K562 (cell line): ENCODE measurements at regions not wholly inside any gene's neighbourhood (a gene's known extent, or its start where the extent isn't known, plus 50 kb on each side); places are given as distances from the start of the nearest gene placed in this dataset.

Experiments
- ATAC-seq: fragments of 200-7000 bp; cut with Tn5 transposase; 3 replicates; pipeline ENCODE4 v1.9.1; 2020; ENCODE audit warnings: moderate library complexity
- BruUV-seq: library from RNA; stranded (reverse); fragments of 400-500 nt; replicated peaks from 2 replicates; lab custom pipeline; 2021; lab: Mats Ljungman, UMichigan
- CTCF ChIA-PET: fragments of 300-600 bp; formaldehyde crosslinking; extraction: SDS; loops from one replicate; lab custom pipeline; 2021; ENCODE audit warnings: low intra/inter-chr PET ratio; lab: Yijun Ruan, JAX
- POLR2A ChIA-PET: fragments of 300-600, 350-650 bp; sonication (Branson Sonifier 250); formaldehyde crosslinking; extraction: SDS; loops from one replicate; lab custom pipeline; 2021; ENCODE audit warnings: antibody characterized with exemption, inconsistent platforms; lab: Yijun Ruan, JAX
- DNase-seq, 4 experiments: peaks; one replicate each; pipeline versions ENCODE4 v3.0.0 to v3.0.0-alpha.2; 2011 to 2018; ENCODE audit warnings: low spot score in 3 of 4, mixed read lengths in 3 of 4; ENCODE audit errors: extremely low read depth in 1 of 4
- FAIRE-seq: peaks from 2 replicates; lab custom pipeline; 2011; peaks lifted over from hg19 to GRCh38; lab: Jason Lieb, UNC
- H2AFZ ChIP-seq: 2 replicates; pipeline ENCODE4 v1.6.0; 2011; ENCODE audit warnings: low read depth, low read length, control low read depth, inconsistent platforms
- H3K27ac ChIP-seq: fragments of 200-600 bp; 3 replicates; pipeline ENCODE4 v1.8.0; 2011; ENCODE audit warnings: low read depth, mild to moderate bottlenecking, control low read depth, inconsistent platforms, low read length, moderate library complexity, mixed read lengths; ENCODE audit errors: extremely low read depth
- H3K27me3 ChIP-seq, 2 experiments: fragments of 300-600 bp in 1 of 2; 2 replicates in 1 of 2; 3 replicates in 1 of 2; pipeline versions ENCODE4 v1.6.0 to v1.8.0; 2011; ENCODE audit warnings: inconsistent platforms in 2 of 2, low read length in 2 of 2, mild to moderate bottlenecking in 1 of 2, mixed read lengths in 1 of 2, moderate library complexity in 1 of 2; ENCODE audit not compliant: control insufficient read depth in 2 of 2, insufficient read depth in 2 of 2
- H3K36me3 ChIP-seq: fragments of 300-600 bp; 3 replicates; pipeline ENCODE4 v1.8.0; 2011; ENCODE audit warnings: mild to moderate bottlenecking, low read length, inconsistent platforms; ENCODE audit not compliant: control insufficient read depth, insufficient read depth
- H3K4me1 ChIP-seq, 2 experiments: fragments of 200-600 bp in 1 of 2; replicated peaks in 1 of 2; 2 replicates in 1 of 2; 3 replicates in 1 of 2; pipeline versions ENCODE4 v1.5.1 to v1.8.0; 2011; ENCODE audit warnings: inconsistent platforms in 2 of 2, low read length in 2 of 2, mild to moderate bottlenecking in 1 of 2, mixed read lengths in 1 of 2, moderate library complexity in 1 of 2; ENCODE audit not compliant: control insufficient read depth in 2 of 2, insufficient read depth in 2 of 2
- H3K4me2 ChIP-seq: 2 replicates; pipeline ENCODE4 v1.6.1; 2011; ENCODE audit warnings: low read length, control low read depth, inconsistent platforms, mixed read lengths; ENCODE audit not compliant: insufficient read depth
- H3K4me3 ChIP-seq: fragments of 200-600 bp; sonication (generic), shearing (Covaris generic); 2 replicates; pipeline ENCODE4 v1.5.1; 2016; ENCODE audit warnings: control low read depth, inconsistent platforms
- H3K79me2 ChIP-seq: fragments of 200-600 bp; 3 replicates; pipeline ENCODE4 v1.8.0; 2011; ENCODE audit warnings: low read length, inconsistent platforms; ENCODE audit not compliant: control insufficient read depth, insufficient read depth
- H3K9ac ChIP-seq, 2 experiments: 2 replicates each; pipeline versions ENCODE4 v1.6.0 to v1.6.1; 2011; ENCODE audit warnings: low read depth in 2 of 2, low read length in 2 of 2, control low read depth in 1 of 2, inconsistent platforms in 1 of 2, mild to moderate bottlenecking in 1 of 2, mixed read lengths in 1 of 2; ENCODE audit not compliant: insufficient read depth in 1 of 2
- H3K9me1 ChIP-seq: one replicate; pipeline ENCODE4 v1.6.0; 2011; ENCODE audit warnings: inconsistent platforms, mild to moderate bottlenecking, low read length, moderate library complexity; ENCODE audit not compliant: control insufficient read depth, insufficient read depth
- H3K9me3 ChIP-seq: replicated peaks from 2 replicates; pipeline ENCODE4 v1.5.1; 2011; ENCODE audit warnings: low read depth, low read length, inconsistent platforms; ENCODE audit not compliant: control insufficient read depth, insufficient read depth
- H4K20me1 ChIP-seq: replicated peaks from 2 replicates; pipeline ENCODE4 v1.6.1; 2011; ENCODE audit warnings: low read length, inconsistent platforms, mixed read lengths; ENCODE audit not compliant: control insufficient read depth, insufficient read depth
- BRF1 ChIP-seq: IDR thresholded peaks from 3 replicates; pipeline ENCODE4 v1.6.1; 2011; ENCODE audit warnings: borderline replicate concordance, mild to moderate bottlenecking; ENCODE audit not compliant: insufficient read length; ENCODE audit errors: extremely low read depth
- CC2D1A ChIP-seq: fragments of 450-650 bp; IDR thresholded peaks from 2 replicates; pipeline ENCODE4 v1.6.1; 2017; ENCODE audit warnings: mild to moderate bottlenecking
- CCAR2 ChIP-seq: fragments of 200-400 bp; formaldehyde crosslinking; IDR thresholded peaks from 2 replicates; pipeline ENCODE4 v1.6.1; 2017; ENCODE audit warnings: mild to moderate bottlenecking, low read depth, low read length
- EWSR1 ChIP-seq: fragments of 450-650 bp; IDR thresholded peaks from 2 replicates; pipeline ENCODE4 v1.6.1; 2018; ENCODE audit warnings: borderline replicate concordance, mild to moderate bottlenecking, low read depth, moderate library complexity; ENCODE audit not compliant: partially characterized antibody
- GABPB1 ChIP-seq: sonication (generic); formaldehyde crosslinking; IDR thresholded peaks from 2 replicates; pipeline ENCODE4 v1.8.0; 2022; ENCODE audit warnings: mild to moderate bottlenecking, missing genetic modification reagents
- KLF16 ChIP-seq: IDR thresholded peaks from 2 replicates; pipeline ENCODE4 v1.6.1; 2016; ENCODE audit warnings: antibody characterized with exemption
- KLF6 ChIP-seq: fragments of 250-450 bp; sonication (Bioruptor Pico); IDR thresholded peaks from 2 replicates; pipeline ENCODE4 v1.4.0; 2020; ENCODE audit warnings: mild to moderate bottlenecking, moderate library complexity, borderline replicate concordance
- NFIX ChIP-seq: fragments of 250-450 bp; sonication (Bioruptor Pico); IDR thresholded peaks from 2 replicates; pipeline ENCODE4 v1.4.0; 2020; ENCODE audit warnings: low read depth, mild to moderate bottlenecking, moderate library complexity
- NRF1 ChIP-seq, 2 experiments: fragments of 450-650 bp; IDR thresholded peaks in 1 of 2; conservative IDR thresholded peaks in 1 of 2; 2 replicates each; pipeline ENCODE4 v1.6.1; 2014; ENCODE audit warnings: mild to moderate bottlenecking in 2 of 2
- XRCC5 ChIP-seq: fragments of 200-400 bp; formaldehyde crosslinking; IDR thresholded peaks from 2 replicates; pipeline ENCODE4 v1.6.1; 2017; ENCODE audit warnings: low read depth, mild to moderate bottlenecking, low read length
- YBX1 ChIP-seq: fragments of 450-650 bp; IDR thresholded peaks from 2 replicates; pipeline ENCODE4 v1.7.1; 2016; ENCODE audit warnings: mild to moderate bottlenecking
- WGBS: fragments of 100-300 bp; shearing (Covaris generic); methylation state at CpG from one replicate; pipeline ENCODE4 v1.1.6; 2016; ENCODE audit warnings: low coverage, mixed read lengths; ENCODE audit not compliant: insufficient coverage; ENCODE audit errors: missing lambda C conversion rate; 5-methylcytosine and 5-hydroxymethylcytosine counted together
- in situ Hi-C: fragments of 300-500 bp; cut with MboI; formaldehyde crosslinking; loops from 4 replicates; pipeline ENCODE4 v1.15.0; 2018; ENCODE audit warnings: inconsistent platforms, mixed read lengths
- intact Hi-C: fragments of 100-400 bp; cut with micrococcal nuclease; formaldehyde crosslinking; loops from 2 replicates; pipeline ENCODE4 v1.14.2; 2022
- TF ChIP-seq, protein P1 (sequence below), 2 experiments: fragments of 450-650 bp; formaldehyde crosslinking in 1 of 2; IDR thresholded peaks; 2 replicates each; pipeline versions ENCODE4 v1.4.0 to v1.6.1; 2014 to 2020; ENCODE audit warnings: mild to moderate bottlenecking in 2 of 2, borderline replicate concordance in 1 of 2, low read depth in 1 of 2
- TF ChIP-seq, protein P2 (sequence below): sonication (generic); formaldehyde crosslinking; IDR thresholded peaks from 2 replicates; pipeline ENCODE4 v1.9.0; 2022; ENCODE audit warnings: mild to moderate bottlenecking, missing genetic modification reagents

DNA sequence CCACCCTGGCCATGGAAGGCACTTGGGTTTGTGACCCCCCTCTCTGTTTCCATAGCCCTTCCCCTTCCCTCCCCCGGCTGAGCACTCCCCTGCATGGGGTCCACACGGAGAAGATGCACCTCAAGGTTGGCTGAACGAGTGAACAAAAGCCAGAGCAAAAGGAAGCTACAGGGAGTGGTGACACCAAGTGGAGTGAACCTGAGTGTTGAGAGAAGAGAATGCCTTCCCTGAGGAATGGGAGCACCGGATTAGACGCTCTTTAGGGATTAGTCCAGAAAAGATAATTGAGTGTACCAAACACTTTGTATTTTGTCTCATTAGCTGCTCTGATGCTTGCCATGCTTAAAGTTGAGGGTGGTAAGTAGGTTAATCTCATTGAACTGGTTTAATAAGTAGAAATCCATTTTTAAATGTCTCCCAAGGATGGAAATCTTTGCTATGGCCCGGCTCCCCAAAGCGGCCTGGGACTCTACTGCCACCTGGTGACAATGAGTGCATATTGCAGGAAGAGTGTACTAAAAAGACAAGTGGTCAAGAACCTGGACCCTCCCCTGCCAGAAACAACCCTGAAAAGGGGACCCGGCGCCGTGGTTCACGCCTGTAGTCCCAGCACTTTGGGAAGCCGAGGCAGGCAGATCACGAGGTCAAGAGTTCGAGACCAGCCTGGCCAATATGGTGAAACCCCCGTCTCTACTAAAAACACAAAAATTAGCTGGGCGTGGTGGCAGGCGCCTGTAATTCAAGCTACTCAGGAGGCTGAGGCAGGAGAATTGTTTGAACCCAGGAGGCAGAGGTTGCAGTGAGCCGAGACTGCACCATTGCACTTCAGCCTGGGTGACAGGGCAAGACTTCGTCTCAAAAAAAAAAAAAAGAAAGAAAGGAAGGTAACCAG lies 150.6 kb upstream of the ZC3H12A start:
- DNase-seq (peak; percentile 67 to 88 (median 86)), ATAC-seq (peak; percentile 72), FAIRE-seq (peak; percentile 85)
- no peak overlapping the region for H3K4me2 ChIP-seq
- BruUV-seq, result no TSS peak
- ChIA-PET CTCF (interaction anchor here (0.6 to 1.2 kb wide), 4 partner anchors 321 to 1607 kb away, joined by 3 to 5 read pairs (median 4); no protein-coding TSS in a partner anchor), POLR2A (no interaction called here)
- H3K27me3 ChIP-seq, result peaks cover 4 to 8% of the 10 kb centered on the region in 2 experiments; a peak in 3 of 5 replicates
- intact Hi-C loops, result loop anchor here (5.0 to 10.0 kb wide), 4 partner anchors 111 to 749 kb away; no protein-coding TSS in a partner anchor
- no peaks in the 10 kb centered on the region for H3K9me3 ChIP-seq
- no peak overlapping the region for H3K4me3 ChIP-seq
- no peak overlapping the region for H3K27ac ChIP-seq
- 21% methylated on average over 17 of the region's 19 CpGs for WGBS
- no peak overlapping the region for H3K9ac ChIP-seq
- in situ Hi-C loops, result no loop called here
- H3K36me3 ChIP-seq, result no peaks in the 10 kb centered on the region
- H3K4me1 ChIP-seq, result no peaks in the 10 kb centered on the region
- no peak overlapping the region for H2AFZ ChIP-seq
- no peaks in the 10 kb centered on the region for H4K20me1 ChIP-seq
- H3K79me2 ChIP-seq, result no peaks in the 10 kb centered on the region
- H3K9me1 ChIP-seq, result no peaks in the 10 kb centered on the region
- no peak for TF ChIP-seq CCAR2
- no peak for TF ChIP-seq NFIX (CRISPR knock-in tag)
- no peak for TF ChIP-seq YBX1
- TF ChIP-seq CC2D1A, result 0 out of 2 replicates have a peak, but pooled peaks have one; percentile 11
- TF ChIP-seq KLF6 (CRISPR knock-in tag), result no peak
- no peak for TF ChIP-seq EWSR1
- no peak for TF ChIP-seq BRF1
- TF ChIP-seq NRF1 (conservative IDR thresholded peaks at IDR 0.05 in 1 of 2, IDR thresholded peaks at IDR 0.05 in 1 of 2), result no peak
- TF ChIP-seq, protein P1, sequence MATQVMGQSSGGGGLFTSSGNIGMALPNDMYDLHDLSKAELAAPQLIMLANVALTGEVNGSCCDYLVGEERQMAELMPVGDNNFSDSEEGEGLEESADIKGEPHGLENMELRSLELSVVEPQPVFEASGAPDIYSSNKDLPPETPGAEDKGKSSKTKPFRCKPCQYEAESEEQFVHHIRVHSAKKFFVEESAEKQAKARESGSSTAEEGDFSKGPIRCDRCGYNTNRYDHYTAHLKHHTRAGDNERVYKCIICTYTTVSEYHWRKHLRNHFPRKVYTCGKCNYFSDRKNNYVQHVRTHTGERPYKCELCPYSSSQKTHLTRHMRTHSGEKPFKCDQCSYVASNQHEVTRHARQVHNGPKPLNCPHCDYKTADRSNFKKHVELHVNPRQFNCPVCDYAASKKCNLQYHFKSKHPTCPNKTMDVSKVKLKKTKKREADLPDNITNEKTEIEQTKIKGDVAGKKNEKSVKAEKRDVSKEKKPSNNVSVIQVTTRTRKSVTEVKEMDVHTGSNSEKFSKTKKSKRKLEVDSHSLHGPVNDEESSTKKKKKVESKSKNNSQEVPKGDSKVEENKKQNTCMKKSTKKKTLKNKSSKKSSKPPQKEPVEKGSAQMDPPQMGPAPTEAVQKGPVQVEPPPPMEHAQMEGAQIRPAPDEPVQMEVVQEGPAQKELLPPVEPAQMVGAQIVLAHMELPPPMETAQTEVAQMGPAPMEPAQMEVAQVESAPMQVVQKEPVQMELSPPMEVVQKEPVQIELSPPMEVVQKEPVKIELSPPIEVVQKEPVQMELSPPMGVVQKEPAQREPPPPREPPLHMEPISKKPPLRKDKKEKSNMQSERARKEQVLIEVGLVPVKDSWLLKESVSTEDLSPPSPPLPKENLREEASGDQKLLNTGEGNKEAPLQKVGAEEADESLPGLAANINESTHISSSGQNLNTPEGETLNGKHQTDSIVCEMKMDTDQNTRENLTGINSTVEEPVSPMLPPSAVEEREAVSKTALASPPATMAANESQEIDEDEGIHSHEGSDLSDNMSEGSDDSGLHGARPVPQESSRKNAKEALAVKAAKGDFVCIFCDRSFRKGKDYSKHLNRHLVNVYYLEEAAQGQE (IDR thresholded peaks at IDR 0.05; ENCODE audit: borderline replicate concordance), result peak; percentile 82
- TF ChIP-seq, protein P1 (CRISPR knock-in tag; IDR thresholded peaks at IDR 0.05; ENCODE audit: low read depth), result no peak
- TF ChIP-seq, protein P2, sequence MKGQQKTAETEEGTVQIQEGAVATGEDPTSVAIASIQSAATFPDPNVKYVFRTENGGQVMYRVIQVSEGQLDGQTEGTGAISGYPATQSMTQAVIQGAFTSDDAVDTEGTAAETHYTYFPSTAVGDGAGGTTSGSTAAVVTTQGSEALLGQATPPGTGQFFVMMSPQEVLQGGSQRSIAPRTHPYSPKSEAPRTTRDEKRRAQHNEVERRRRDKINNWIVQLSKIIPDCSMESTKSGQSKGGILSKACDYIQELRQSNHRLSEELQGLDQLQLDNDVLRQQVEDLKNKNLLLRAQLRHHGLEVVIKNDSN (CRISPR knock-in tag), result no peak
- TF ChIP-seq XRCC5, result 0 out of 2 replicates have a peak, but pooled peaks have one; percentile 38
- TF ChIP-seq KLF16, result peak; percentile 52; the same call in 1 of the 2 replicates
- no peak for TF ChIP-seq GABPB1 (CRISPR knock-in tag)
